GM12878 (cell line): ENCODE measurements at regions not wholly inside any gene's neighbourhood (a gene's known extent, or its start where the extent isn't known, plus 50 kb on each side); places are given as distances from the start of the nearest gene placed in this dataset.
"Not testable (repeated sequence)": the region's sequence is repeated elsewhere in the genome, so short reads cannot be mapped to it uniquely, and the experiment has no call there.

Source experiments
- EP300 ChIP-seq, 2 experiments: fragments of 150-350 bp in 1 of 2; IDR thresholded peaks; 2 replicates each; pipeline ENCODE4 v1.6.1; 2011 to 2012; ENCODE audit warnings: low read depth in 2 of 2, low read length in 2 of 2, borderline replicate concordance in 1 of 2, improper control_type of control experiment in 1 of 2, inconsistent platforms in 1 of 2; ENCODE audit not compliant: control insufficient read depth in 1 of 2
- GABPA ChIP-seq: IDR thresholded peaks from 2 replicates; pipeline ENCODE4 v1.6.1; 2014; ENCODE audit warnings: antibody characterized with exemption, low read depth, mild to moderate bottlenecking, inconsistent platforms
- HCFC1 ChIP-seq: fragments of 150-350 bp; IDR thresholded peaks from 2 replicates; pipeline ENCODE4 v1.6.1; 2014; ENCODE audit warnings: low read length
- HDAC2 ChIP-seq: fragments of 200-600 bp; sonication (generic); IDR thresholded peaks from 2 replicates; pipeline ENCODE4 v1.6.1; 2017
- NBN ChIP-seq: fragments of 450-650 bp; IDR thresholded peaks from 2 replicates; pipeline ENCODE4 v1.6.1; 2016
- POLR2A ChIP-seq: IDR thresholded peaks from 2 replicates; pipeline ENCODE4 v1.6.1; 2011; ENCODE audit warnings: low read depth, mild to moderate bottlenecking, low read length
- POLR2AphosphoS2 ChIP-seq: IDR thresholded peaks from 2 replicates; pipeline ENCODE4 v1.6.1; 2011; ENCODE audit warnings: low read depth, mild to moderate bottlenecking, low read length, improper control_type of control experiment, moderate library complexity
- POLR2AphosphoS5 ChIP-seq: IDR thresholded peaks from 2 replicates; pipeline ENCODE4 v1.6.1; 2011; ENCODE audit warnings: mild to moderate bottlenecking, low read length, inconsistent platforms
- RFX5 ChIP-seq: IDR thresholded peaks from 2 replicates; pipeline ENCODE4 v1.6.1; 2011; ENCODE audit warnings: low read depth, low read length, improper control_type of control experiment
- TAF1 ChIP-seq: IDR thresholded peaks from 2 replicates; pipeline ENCODE4 v1.6.1; 2011; ENCODE audit warnings: mild to moderate bottlenecking, low read depth, low read length, borderline replicate concordance
- TF ChIP-seq, protein P1 (sequence below), 3 experiments: IDR thresholded peaks in 2 of 3; conservative IDR thresholded peaks in 1 of 3; 2 replicates each; pipeline ENCODE4 v1.5.1; 2011; ENCODE audit warnings: low read depth in 3 of 3, low read length in 3 of 3, mild to moderate bottlenecking in 3 of 3, control low read depth in 2 of 3, moderate library complexity in 2 of 3, inconsistent platforms in 1 of 3, mixed read lengths in 1 of 3; ENCODE audit not compliant: control insufficient read depth in 2 of 3, insufficient read depth in 1 of 3; ENCODE audit errors: extremely low read depth in 1 of 3
- TF ChIP-seq, protein P2 (sequence below): IDR thresholded peaks from 2 replicates; pipeline ENCODE4 v1.6.1; 2012; ENCODE audit warnings: low read depth, low read length, improper control_type of control experiment
- TF ChIP-seq, protein P3 (sequence below): fragments of 450-650 bp; IDR thresholded peaks from 2 replicates; pipeline ENCODE4 v1.6.1; 2017; ENCODE audit warnings: mild to moderate bottlenecking

DNA sequence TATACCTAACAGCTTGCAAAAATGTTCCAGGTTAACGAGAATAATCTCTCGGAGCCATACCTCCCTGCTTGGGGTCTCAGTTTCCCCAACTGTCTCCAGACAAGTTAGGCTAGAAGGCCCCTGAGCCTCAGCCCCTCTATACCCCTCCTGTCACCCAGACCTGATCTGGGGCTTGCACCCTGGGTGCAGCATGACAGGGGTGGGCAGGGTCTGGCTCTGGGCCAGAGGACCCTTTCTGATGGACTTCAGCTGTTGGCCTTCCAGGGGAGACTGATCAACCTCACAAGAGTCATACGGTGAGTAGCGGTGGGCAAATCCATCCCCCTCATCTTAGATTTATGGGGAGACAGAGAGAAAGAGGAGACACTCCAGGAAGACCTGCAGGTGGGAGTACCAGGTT, 416.9 kb downstream of the GOLGA6L6 start:
- TF ChIP-seq NBN; POLR2A; TAF1; GABPA; POLR2AphosphoS5; EP300 (IDR thresholded peaks at IDR 0.05; ENCODE audit: borderline replicate concordance in 1 of 2, control insufficient read depth in 1 of 2, low read depth in 2 of 2, low read length in 2 of 2); RFX5; POLR2AphosphoS2; HDAC2; HCFC1: not testable (repeated sequence)
- TF ChIP-seq, protein P1, sequence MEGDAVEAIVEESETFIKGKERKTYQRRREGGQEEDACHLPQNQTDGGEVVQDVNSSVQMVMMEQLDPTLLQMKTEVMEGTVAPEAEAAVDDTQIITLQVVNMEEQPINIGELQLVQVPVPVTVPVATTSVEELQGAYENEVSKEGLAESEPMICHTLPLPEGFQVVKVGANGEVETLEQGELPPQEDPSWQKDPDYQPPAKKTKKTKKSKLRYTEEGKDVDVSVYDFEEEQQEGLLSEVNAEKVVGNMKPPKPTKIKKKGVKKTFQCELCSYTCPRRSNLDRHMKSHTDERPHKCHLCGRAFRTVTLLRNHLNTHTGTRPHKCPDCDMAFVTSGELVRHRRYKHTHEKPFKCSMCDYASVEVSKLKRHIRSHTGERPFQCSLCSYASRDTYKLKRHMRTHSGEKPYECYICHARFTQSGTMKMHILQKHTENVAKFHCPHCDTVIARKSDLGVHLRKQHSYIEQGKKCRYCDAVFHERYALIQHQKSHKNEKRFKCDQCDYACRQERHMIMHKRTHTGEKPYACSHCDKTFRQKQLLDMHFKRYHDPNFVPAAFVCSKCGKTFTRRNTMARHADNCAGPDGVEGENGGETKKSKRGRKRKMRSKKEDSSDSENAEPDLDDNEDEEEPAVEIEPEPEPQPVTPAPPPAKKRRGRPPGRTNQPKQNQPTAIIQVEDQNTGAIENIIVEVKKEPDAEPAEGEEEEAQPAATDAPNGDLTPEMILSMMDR (IDR thresholded peaks at IDR 0.05 in 2 of 3, conservative IDR thresholded peaks at IDR 0.05 in 1 of 3; ENCODE audit: control insufficient read depth in 2 of 3, extremely low read depth in 1 of 3, insufficient read depth in 1 of 3, low read depth in 3 of 3, low read length in 3 of 3): not testable (repeated sequence)
- TF ChIP-seq, protein P2, sequence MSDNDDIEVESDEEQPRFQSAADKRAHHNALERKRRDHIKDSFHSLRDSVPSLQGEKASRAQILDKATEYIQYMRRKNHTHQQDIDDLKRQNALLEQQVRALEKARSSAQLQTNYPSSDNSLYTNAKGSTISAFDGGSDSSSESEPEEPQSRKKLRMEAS: not testable (repeated sequence)
- TF ChIP-seq, protein P3, sequence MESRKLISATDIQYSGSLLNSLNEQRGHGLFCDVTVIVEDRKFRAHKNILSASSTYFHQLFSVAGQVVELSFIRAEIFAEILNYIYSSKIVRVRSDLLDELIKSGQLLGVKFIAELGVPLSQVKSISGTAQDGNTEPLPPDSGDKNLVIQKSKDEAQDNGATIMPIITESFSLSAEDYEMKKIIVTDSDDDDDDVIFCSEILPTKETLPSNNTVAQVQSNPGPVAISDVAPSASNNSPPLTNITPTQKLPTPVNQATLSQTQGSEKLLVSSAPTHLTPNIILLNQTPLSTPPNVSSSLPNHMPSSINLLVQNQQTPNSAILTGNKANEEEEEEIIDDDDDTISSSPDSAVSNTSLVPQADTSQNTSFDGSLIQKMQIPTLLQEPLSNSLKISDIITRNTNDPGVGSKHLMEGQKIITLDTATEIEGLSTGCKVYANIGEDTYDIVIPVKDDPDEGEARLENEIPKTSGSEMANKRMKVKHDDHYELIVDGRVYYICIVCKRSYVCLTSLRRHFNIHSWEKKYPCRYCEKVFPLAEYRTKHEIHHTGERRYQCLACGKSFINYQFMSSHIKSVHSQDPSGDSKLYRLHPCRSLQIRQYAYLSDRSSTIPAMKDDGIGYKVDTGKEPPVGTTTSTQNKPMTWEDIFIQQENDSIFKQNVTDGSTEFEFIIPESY: not testable (repeated sequence)
